Stimulated activated naive B cell treated with anti-CD40 and anti-IgM and Interleukin-4, amounts not matched to agents 10 μg/mL and 1 μg/mL and 100 μg/mL, for 72 hours (primary cell): ENCODE measurements at regions not wholly inside any gene's neighbourhood (a gene's known extent, or its start where the extent isn't known, plus 50 kb on each side); places are given as distances from the start of the nearest gene placed in this dataset.

Source experiments
- ATAC-seq, 2 donors: fragments of 150-1000 bp; cut with Tn5 transposase; replicated peaks; 2 replicates each; pipeline ENCODE4 v1.10.0; 2021; ENCODE audit warnings: moderate library complexity in 1 of 2
- DNase-seq: peaks from one replicate; pipeline ENCODE4 v3.0.0; 2021
- H3K27ac Mint-ChIP-seq: one replicate; pipeline ENCODE4 v1.8.0; 2022; ENCODE audit warnings: mild to moderate bottlenecking, mixed read lengths
- H3K27me3 Mint-ChIP-seq, 2 donors: one replicate each; pipeline ENCODE4 v1.8.0; 2022; ENCODE audit warnings: mixed read lengths in 2 of 2
- H3K36me3 Mint-ChIP-seq, 2 donors: one replicate each; pipeline ENCODE4 v1.8.0; 2022; ENCODE audit warnings: mixed read lengths in 2 of 2, mild to moderate bottlenecking in 1 of 2
- H3K4me1 Mint-ChIP-seq, 2 donors: one replicate each; pipeline ENCODE4 v1.8.0; 2022; ENCODE audit warnings: mixed read lengths in 2 of 2, mild to moderate bottlenecking in 1 of 2
- H3K4me3 Mint-ChIP-seq, 2 donors: one replicate each; pipeline ENCODE4 v1.8.0; 2022; ENCODE audit warnings: mild to moderate bottlenecking in 2 of 2, mixed read lengths in 2 of 2, moderate library complexity in 1 of 2
- H3K9me3 Mint-ChIP-seq, 2 donors: one replicate each; pipeline ENCODE4 v1.8.0; 2022; ENCODE audit warnings: mixed read lengths in 2 of 2, mild to moderate bottlenecking in 1 of 2

GRCh38 chr22:22418957-22419356 lies 89.6 kb downstream of the ZNF280B start:
- ATAC-seq (no peak), DNase-seq (no peak)
- H3K27ac Mint-ChIP-seq = no peak overlapping the region
- no peaks in the 10 kb centered on the region for H3K9me3 Mint-ChIP-seq
- no peaks in the 10 kb centered on the region for H3K36me3 Mint-ChIP-seq
- H3K27me3 Mint-ChIP-seq = no peaks in the 10 kb centered on the region
- H3K4me1 Mint-ChIP-seq = peaks cover 18 to 50% of the 10 kb centered on the region in 2 donors
- no peak overlapping the region for H3K4me3 Mint-ChIP-seq

GRCh38 chr22:22420580-22420979 lies 88.0 kb downstream of the ZNF280B start:
- H3K9me3 Mint-ChIP-seq = no peaks in the 10 kb centered on the region
- no peak for DNase-seq
- no peaks in the 10 kb centered on the region for H3K27me3 Mint-ChIP-seq
- H3K4me1 Mint-ChIP-seq = peaks cover 31 to 66% of the 10 kb centered on the region in 2 donors
- ATAC-seq = no peak
- no peaks in the 10 kb centered on the region for H3K36me3 Mint-ChIP-seq
- no peak overlapping the region for H3K4me3 Mint-ChIP-seq
- H3K27ac Mint-ChIP-seq = no peak overlapping the region

GRCh38 chr22:22421392-22421791 lies 87.2 kb downstream of the ZNF280B start:
- no peaks in the 10 kb centered on the region for H3K36me3 Mint-ChIP-seq
- no peak for ATAC-seq
- peak overlapping the region; percentile 51 for H3K27ac Mint-ChIP-seq
- no peak overlapping the region for H3K4me3 Mint-ChIP-seq
- no peaks in the 10 kb centered on the region for H3K27me3 Mint-ChIP-seq
- H3K9me3 Mint-ChIP-seq = no peaks in the 10 kb centered on the region
- no peak for DNase-seq
- peaks cover 36 to 69% of the 10 kb centered on the region in 2 donors for H3K4me1 Mint-ChIP-seq

- peak; percentile 99 for ATAC-seq
- peaks cover 48 to 71% of the 10 kb centered on the region in 2 donors for H3K4me1 Mint-ChIP-seq
- H3K4me3 Mint-ChIP-seq = peak overlapping the region in 1 of 2 donors; percentile 25
- no peaks in the 10 kb centered on the region for H3K27me3 Mint-ChIP-seq
- H3K9me3 Mint-ChIP-seq = no peaks in the 10 kb centered on the region
- peak; percentile 90 for DNase-seq
- H3K36me3 Mint-ChIP-seq = no peaks in the 10 kb centered on the region
- no peak overlapping the region for H3K27ac Mint-ChIP-seq
Measured at GRCh38 chr22:22422629-22423112, 85.9 kb downstream of the ZNF280B start.

GRCh38 chr22:22423681-22424080 lies 84.9 kb downstream of the ZNF280B start:
- H3K36me3 Mint-ChIP-seq = no peaks in the 10 kb centered on the region
- no peak overlapping the region for H3K4me3 Mint-ChIP-seq
- peaks cover 54 to 79% of the 10 kb centered on the region in 2 donors for H3K4me1 Mint-ChIP-seq
- H3K27me3 Mint-ChIP-seq = no peaks in the 10 kb centered on the region
- H3K27ac Mint-ChIP-seq = no peak overlapping the region
- no peaks in the 10 kb centered on the region for H3K9me3 Mint-ChIP-seq
- DNase-seq (no peak), ATAC-seq (no peak)

- Mint-ChIP-seq H3K4me3 (no peak overlapping the region), H3K27me3 (no peaks in the 10 kb centered on the region), H3K27ac (no peak overlapping the region), H3K4me1 (peaks cover 57 to 84% of the 10 kb centered on the region in 2 donors), H3K36me3 (no peaks in the 10 kb centered on the region), H3K9me3 (no peaks in the 10 kb centered on the region)
- DNase-seq = no peak
- no peak for ATAC-seq
Measured at GRCh38 chr22:22424210-22424800, 84.2 kb downstream of the ZNF280B start.

GRCh38 chr22:22424956-22425355 lies 83.6 kb downstream of the ZNF280B start:
- H3K4me1 Mint-ChIP-seq = peaks cover 62 to 89% of the 10 kb centered on the region in 2 donors
- no peaks in the 10 kb centered on the region for H3K27me3 Mint-ChIP-seq
- DNase-seq = no peak
- ATAC-seq = peak in 1 of 2 donors; percentile 19
- peak overlapping the region in 1 of 2 donors; percentile 12 for H3K4me3 Mint-ChIP-seq
- H3K36me3 Mint-ChIP-seq = no peaks in the 10 kb centered on the region
- no peak overlapping the region for H3K27ac Mint-ChIP-seq
- no peaks in the 10 kb centered on the region for H3K9me3 Mint-ChIP-seq

GRCh38 chr22:22425356-22425755 lies 83.2 kb downstream of the ZNF280B start:
- Mint-ChIP-seq H3K4me3 (peak overlapping the region in 1 of 2 donors; percentile 12), H3K27me3 (no peaks in the 10 kb centered on the region), H3K27ac (peak overlapping the region; percentile 1), H3K36me3 (no peaks in the 10 kb centered on the region), H3K4me1 (peaks cover 61 to 86% of the 10 kb centered on the region in 2 donors), H3K9me3 (no peaks in the 10 kb centered on the region)
- DNase-seq = no peak
- no peak for ATAC-seq

GRCh38 chr22:22425783-22426624 lies 82.5 kb downstream of the ZNF280B start:
- no peak for DNase-seq
- no peak overlapping the region for H3K4me3 Mint-ChIP-seq
- no peaks in the 10 kb centered on the region for H3K27me3 Mint-ChIP-seq
- H3K4me1 Mint-ChIP-seq = peaks cover 63 to 87% of the 10 kb centered on the region in 2 donors
- no peak for ATAC-seq
- no peaks in the 10 kb centered on the region for H3K9me3 Mint-ChIP-seq
- H3K36me3 Mint-ChIP-seq = no peaks in the 10 kb centered on the region
- H3K27ac Mint-ChIP-seq = peak overlapping the region; percentile 17

GRCh38 chr22:22427542-22428065 lies 80.9 kb downstream of the ZNF280B start:
- H3K36me3 Mint-ChIP-seq = no peaks in the 10 kb centered on the region
- no peaks in the 10 kb centered on the region for H3K27me3 Mint-ChIP-seq
- no peak overlapping the region for H3K4me3 Mint-ChIP-seq
- H3K27ac Mint-ChIP-seq = no peak overlapping the region
- DNase-seq = no peak
- H3K4me1 Mint-ChIP-seq = peaks cover 62 to 84% of the 10 kb centered on the region in 2 donors
- ATAC-seq = peak; percentile 33 to 34
- H3K9me3 Mint-ChIP-seq = no peaks in the 10 kb centered on the region

- ATAC-seq = no peak
- no peaks in the 10 kb centered on the region for H3K9me3 Mint-ChIP-seq
- no peak for DNase-seq
- peaks cover 60 to 80% of the 10 kb centered on the region in 2 donors for H3K4me1 Mint-ChIP-seq
- no peak overlapping the region for H3K27ac Mint-ChIP-seq
- H3K4me3 Mint-ChIP-seq = no peak overlapping the region
- H3K36me3 Mint-ChIP-seq = no peaks in the 10 kb centered on the region
- no peaks in the 10 kb centered on the region for H3K27me3 Mint-ChIP-seq
Measured at GRCh38 chr22:22428222-22429098, 80.1 kb downstream of the ZNF280B start.

- peaks cover 6 to 8% of the 10 kb centered on the region in 2 donors for H3K9me3 Mint-ChIP-seq
- no peak overlapping the region for H3K27ac Mint-ChIP-seq
- H3K27me3 Mint-ChIP-seq = no peaks in the 10 kb centered on the region
- peaks cover 55 to 69% of the 10 kb centered on the region in 2 donors for H3K4me1 Mint-ChIP-seq
- peaks cover 0 to 4% of the 10 kb centered on the region in 2 donors for H3K36me3 Mint-ChIP-seq
- no peak overlapping the region for H3K4me3 Mint-ChIP-seq
- ATAC-seq (no peak), DNase-seq (no peak)
Measured at GRCh38 chr22:22429369-22430108, 79.0 kb downstream of the ZNF280B start.

- no peaks in the 10 kb centered on the region for H3K27me3 Mint-ChIP-seq
- H3K27ac Mint-ChIP-seq = no peak overlapping the region
- H3K36me3 Mint-ChIP-seq = peaks cover 0 to 8% of the 10 kb centered on the region in 2 donors
- H3K4me1 Mint-ChIP-seq = peaks cover 50 to 62% of the 10 kb centered on the region in 2 donors
- ATAC-seq = no peak
- peaks cover 9 to 13% of the 10 kb centered on the region in 2 donors for H3K9me3 Mint-ChIP-seq
- no peak for DNase-seq
- no peak overlapping the region for H3K4me3 Mint-ChIP-seq
Measured at GRCh38 chr22:22430111-22430820, 78.3 kb downstream of the ZNF280B start.
